ENCODE measurements at regions not wholly inside any gene's neighbourhood (a gene's known extent, or its start where the extent isn't known, plus 50 kb on each side); places are given as distances from the start of the nearest gene placed in this dataset.

GRCh38 chr17:13807103-13807502 is 205.4 kb upstream of the HS3ST3A1 start:
- no peak for TF ChIP-seq CTCF (IDR thresholded peaks at IDR 0.05; ENCODE audit: poor library complexity, severe bottlenecking)
- TF ChIP-seq POLR2AphosphoS5 (IDR thresholded peaks at IDR 0.05), result no peak
- no peak for TF ChIP-seq TAF1 (IDR thresholded peaks at IDR 0.05; ENCODE audit: low read depth)
- no peak for TF ChIP-seq SMC3 (conservative IDR thresholded peaks at IDR 0.05; ENCODE audit: poor library complexity)
- TF ChIP-seq RAD21 (conservative IDR thresholded peaks at IDR 0.05), result no peak
- no peak for TF ChIP-seq EP300 (conservative IDR thresholded peaks at IDR 0.05; ENCODE audit: poor library complexity, severe bottlenecking)
- no peak for TF ChIP-seq EZH2 (IDR thresholded peaks at IDR 0.05; ENCODE audit: borderline replicate concordance, insufficient read depth, low read length, poor library complexity, severe bottlenecking)
- no peak for TF ChIP-seq REST (IDR thresholded peaks at IDR 0.05; ENCODE audit: borderline replicate concordance)
- TF ChIP-seq MXI1 (conservative IDR thresholded peaks at IDR 0.05; ENCODE audit: poor library complexity, severe bottlenecking), result no peak
